H1 (cell line): ENCODE measurements at regions not wholly inside any gene's neighbourhood (a gene's known extent, or its start where the extent isn't known, plus 50 kb on each side); places are given as distances from the start of the nearest gene placed in this dataset.
A peak's percentile ranks its signal among the peaks of the same experiment; 100 is the strongest.

Experiments used
- CTCF ChIA-PET: fragments of 300-600 bp; sonication (Branson Sonifier 250); formaldehyde crosslinking; loops from one replicate; lab custom pipeline; 2021; ENCODE audit not compliant: partially characterized antibody; lab: Charles Lee
- POLR2A ChIA-PET: fragments of 300-600 bp; sonication (Branson Sonifier 250); formaldehyde crosslinking; loops from one replicate; lab custom pipeline; 2021; ENCODE audit warnings: inconsistent platforms; ENCODE audit not compliant: partially characterized antibody; lab: Charles Lee
- DNase-seq, 2 experiments: peaks; one replicate each; pipeline versions ENCODE4 v3.0.0 to v3.0.0-alpha.2; 2010 to 2022; ENCODE audit warnings: low spot score in 2 of 2, low read depth in 1 of 2, mixed read lengths in 1 of 2
- FAIRE-seq: peaks from 2 replicates; lab custom pipeline; 2011; peaks lifted over from hg19 to GRCh38; lab: Jason Lieb, UNC
- H2AFZ ChIP-seq: 2 replicates; pipeline ENCODE4 v1.8.1; 2012; ENCODE audit warnings: low read length, inconsistent platforms
- H2AK5ac ChIP-seq: 2 replicates; pipeline ENCODE4 v1.6.1; 2013; ENCODE audit warnings: low read depth, low read length
- H2BK120ac ChIP-seq: replicated peaks from 2 replicates; pipeline ENCODE3; 2013; ENCODE audit warnings: low read depth, low read length, inconsistent platforms
- H2BK12ac ChIP-seq: 2 replicates; pipeline ENCODE4 v1.6.1; 2013; ENCODE audit warnings: low read depth, low read length
- H2BK15ac ChIP-seq: 2 replicates; pipeline ENCODE4 v1.6.1; 2013; ENCODE audit warnings: low read length
- H2BK20ac ChIP-seq: 2 replicates; pipeline ENCODE4 v1.6.1; 2013; ENCODE audit warnings: low read length
- H2BK5ac ChIP-seq: 2 replicates; pipeline ENCODE4 v1.6.1; 2013; ENCODE audit warnings: low read depth, low read length
- H3K14ac ChIP-seq: 2 replicates; pipeline ENCODE4 v1.6.1; 2013; ENCODE audit warnings: inconsistent platforms; ENCODE audit not compliant: insufficient read length
- H3K18ac ChIP-seq: 2 replicates; pipeline ENCODE4 v1.6.1; 2013; ENCODE audit warnings: low read length; ENCODE audit errors: extremely low read depth
- H3K23ac ChIP-seq: 2 replicates; pipeline ENCODE4 v1.6.1; 2013; ENCODE audit warnings: inconsistent platforms; ENCODE audit not compliant: insufficient read length
- H3K23me2 ChIP-seq: 2 replicates; pipeline ENCODE4 v1.6.1; 2013; ENCODE audit warnings: low read depth, low read length
- H3K27ac ChIP-seq: 2 replicates; pipeline ENCODE4 v1.6.1; 2011; ENCODE audit warnings: low read depth, low read length, inconsistent platforms
- H3K27me3 ChIP-seq, 4 experiments: replicated peaks in 1 of 4; 1 replicate in 1 of 4; 2 replicates in 3 of 4; pipeline versions ENCODE4 v1.6.1 to v1.8.1; 2011 to 2013; ENCODE audit warnings: low read length in 3 of 4, mild to moderate bottlenecking in 3 of 4, inconsistent platforms in 2 of 4, mixed read lengths in 2 of 4, moderate library complexity in 1 of 4; ENCODE audit not compliant: control insufficient read depth in 3 of 4, insufficient read depth in 3 of 4; ENCODE audit errors: extremely low read depth in 1 of 4
- H3K36me3 ChIP-seq, 4 experiments: 2 replicates each; pipeline versions ENCODE4 v1.6.1 to v1.8.1; 2011 to 2013; ENCODE audit warnings: mild to moderate bottlenecking in 4 of 4, low read length in 3 of 4, moderate library complexity in 2 of 4, control low read depth in 1 of 4, inconsistent platforms in 1 of 4; ENCODE audit not compliant: insufficient read depth in 4 of 4, control insufficient read depth in 2 of 4
- H3K4ac ChIP-seq: replicated peaks from 2 replicates; pipeline ENCODE3; 2013; ENCODE audit warnings: low read length, low read depth, mixed read lengths, inconsistent platforms; ENCODE audit not compliant: insufficient read length
- H3K4me1 ChIP-seq, 4 experiments: replicated peaks in 1 of 4; 1 replicate in 1 of 4; 2 replicates in 3 of 4; pipeline versions ENCODE4 v1.6.1 to v1.8.1; 2011 to 2013; ENCODE audit warnings: low read length in 3 of 4, inconsistent platforms in 2 of 4, mixed read lengths in 1 of 4; ENCODE audit not compliant: insufficient read depth in 4 of 4, control insufficient read depth in 3 of 4
- H3K4me2 ChIP-seq, 2 experiments: 2 replicates each; pipeline versions ENCODE4 v1.6.1 to v1.8.1; 2011 to 2013; ENCODE audit warnings: low read depth in 2 of 2, low read length in 2 of 2, control low read depth in 1 of 2, inconsistent platforms in 1 of 2, mild to moderate bottlenecking in 1 of 2; ENCODE audit not compliant: insufficient read depth in 1 of 2
- H3K4me3 ChIP-seq, 4 experiments: fragments of 200-600, 300-600 bp in 1 of 4; sonication (generic), shearing (Covaris generic), sonication (Bioruptor Twin) in 1 of 4; 2 replicates each; pipeline versions ENCODE4 v1.5.1 to v1.8.1; 2011 to 2016; ENCODE audit warnings: low read length in 4 of 4, low read depth in 3 of 4, control low read depth in 2 of 4, inconsistent platforms in 2 of 4, mild to moderate bottlenecking in 2 of 4, mixed read lengths in 1 of 4, moderate library complexity in 1 of 4; ENCODE audit not compliant: insufficient read depth in 2 of 4; ENCODE audit errors: extremely low read depth in 1 of 4
- H3K56ac ChIP-seq: replicated peaks from 2 replicates; pipeline ENCODE3; 2013; ENCODE audit warnings: low read depth, mild to moderate bottlenecking, mixed read lengths, low read length, inconsistent platforms; ENCODE audit not compliant: insufficient read length
- H3K79me1 ChIP-seq: 2 replicates; pipeline ENCODE4 v1.6.1; 2013; ENCODE audit warnings: low read depth, low read length, control low read depth
- H3K79me2 ChIP-seq, 2 experiments: 2 replicates each; pipeline versions ENCODE4 v1.6.1 to v1.8.1; 2012 to 2013; ENCODE audit warnings: low read length in 2 of 2, mild to moderate bottlenecking in 2 of 2, inconsistent platforms in 1 of 2; ENCODE audit not compliant: insufficient read depth in 2 of 2, control insufficient read depth in 1 of 2
- H3K9ac ChIP-seq, 4 experiments: replicated peaks in 1 of 4; 1 replicate in 1 of 4; 2 replicates in 3 of 4; pipeline versions ENCODE4 v1.6.1 to v1.8.1; 2011 to 2013; ENCODE audit warnings: low read depth in 3 of 4, low read length in 3 of 4, control low read depth in 2 of 4, mild to moderate bottlenecking in 2 of 4, moderate library complexity in 2 of 4, inconsistent platforms in 1 of 4; ENCODE audit errors: extremely low read depth in 1 of 4
- H3K9me3 ChIP-seq, 2 experiments: 2 replicates each; pipeline versions ENCODE4 v1.6.1 to v1.8.1; 2012 to 2013; ENCODE audit warnings: mild to moderate bottlenecking in 2 of 2, moderate library complexity in 2 of 2, control low read depth in 1 of 2, inconsistent platforms in 1 of 2, low read depth in 1 of 2, low read length in 1 of 2, mixed read lengths in 1 of 2; ENCODE audit not compliant: insufficient read depth in 2 of 2
- H4K20me1 ChIP-seq, 2 experiments: replicated peaks in 1 of 2; 2 replicates each; pipeline versions ENCODE3 to v1.8.1; 2011 to 2013; ENCODE audit warnings: inconsistent platforms in 2 of 2, low read length in 2 of 2, mild to moderate bottlenecking in 1 of 2; ENCODE audit not compliant: insufficient read depth in 2 of 2, control insufficient read depth in 1 of 2
- H4K5ac ChIP-seq: 2 replicates; pipeline ENCODE4 v1.6.1; 2013; ENCODE audit warnings: low read length, low read depth, mixed read lengths, inconsistent platforms; ENCODE audit not compliant: insufficient read length
- H4K8ac ChIP-seq: 2 replicates; pipeline ENCODE4 v1.8.0; 2013; ENCODE audit warnings: mild to moderate bottlenecking, moderate library complexity, low read length, inconsistent platforms; ENCODE audit not compliant: insufficient read depth; ENCODE audit errors: extremely low read depth
- H4K91ac ChIP-seq: replicated peaks from 2 replicates; pipeline ENCODE3; 2013; ENCODE audit warnings: low read length, mixed read lengths, inconsistent platforms; ENCODE audit not compliant: insufficient read length
- ASH2L ChIP-seq: fragments of 200-600, 300-600 bp; sonication (generic); IDR thresholded peaks from one replicate; pipeline ENCODE4 v1.7.1; 2017; ENCODE audit warnings: low read length
- BACH1 ChIP-seq: IDR thresholded peaks from 2 replicates; pipeline ENCODE4 v1.6.1; 2012; ENCODE audit warnings: low read length, improper control_type of control experiment
- RBBP5 ChIP-seq: IDR thresholded peaks from 2 replicates; pipeline ENCODE4 v1.7.1; 2012; ENCODE audit warnings: low read depth, mild to moderate bottlenecking, inconsistent platforms, low read length, moderate library complexity, borderline replicate concordance
- SP1 ChIP-seq: IDR thresholded peaks from 2 replicates; pipeline ENCODE4 v1.6.1; 2011; ENCODE audit warnings: low read depth, low read length
- WGBS, 2 experiments: shearing (Covaris generic) in 1 of 2; methylation state at CpG; one replicate each; pipeline versions ENCODE4 v1.1.6 to v1.1.7; 2013 to 2015; ENCODE audit warnings: low lambda C conversion rate in 2 of 2, mixed read lengths in 2 of 2, inconsistent platforms in 1 of 2, low coverage in 1 of 2, missing lambda C conversion rate in 1 of 2; ENCODE audit not compliant: insufficient replicate concordance in 2 of 2, insufficient coverage in 1 of 2, insufficient read length in 1 of 2; ENCODE audit errors: extremely low coverage in 1 of 2, missing lambda C conversion rate in 1 of 2; 5-methylcytosine and 5-hydroxymethylcytosine counted together

GRCh38 chr15:67914537-67915460 is 75.0 kb upstream of the RNU6-1 start:
- Histone ChIP-seq H3K9ac (no peak overlapping the region), H2AFZ (peak overlapping the region; percentile 96; the same call in 1 of the 2 replicates), H2BK12ac (peak overlapping the region; percentile 12; the same call in 1 of the 2 replicates), H3K4ac (no peak overlapping the region), H3K4me3 (peak overlapping the region in 1 of 4 experiments; percentile 12; a peak in 1 of 8 replicates), H4K8ac (no peak overlapping the region), H2BK20ac (0 out of 2 replicates have a peak overlapping the region, but pooled peaks have one; percentile 24), H3K27me3 (peaks cover 0 to 1% (median 0%) of the 10 kb centered on the region in 4 experiments; a peak in 1 of 7 replicates), H2BK120ac (no peak overlapping the region), H3K18ac (no peak overlapping the region), H2AK5ac (no peak overlapping the region), H3K9me3 (peaks cover 7 to 10% of the 10 kb centered on the region in 2 experiments), H3K23me2 (no peaks in the 10 kb centered on the region), H3K4me1 (peaks cover 3 to 17% (median 12%) of the 10 kb centered on the region in 4 experiments), H3K79me2 (no peaks in the 10 kb centered on the region), H3K79me1 (no peaks in the 10 kb centered on the region), H3K4me2 (peak overlapping the region; percentile 37 to 40; a peak in 3 of 4 replicates), H2BK15ac (no peak overlapping the region), H2BK5ac (no peak overlapping the region), H3K36me3 (peaks cover 0 to 6% (median 0%) of the 10 kb centered on the region in 4 experiments; a peak in 2 of 8 replicates), H4K91ac (no peak overlapping the region), H3K14ac (no peak overlapping the region), H3K23ac (no peak overlapping the region), H3K27ac (no peak overlapping the region), H4K5ac (no peak overlapping the region), H4K20me1 (no peaks in the 10 kb centered on the region), H3K56ac (no peak overlapping the region)
- WGBS, 2 experiments, result 71% methylated on average over 6 of the region's 6 CpGs; no CpG with 5 or more reads in 1 of the 2 experiments
- POLR2A ChIA-PET, result interaction anchor here (0.7 to 1.6 kb wide), 4 partner anchors 10 to 1176 kb away, joined by 3 to 5 read pairs (median 3); partner anchors contain the start of gene PIAS1
- CTCF ChIA-PET, result interaction anchor here (1.1 to 2.0 kb wide), 7 partner anchors 9 to 240 kb away, joined by 3 to 7 read pairs (median 4); no protein-coding TSS in a partner anchor
- peak in 1 of 2 experiments; percentile 47 for DNase-seq
- no peak for FAIRE-seq
- TF ChIP-seq ASH2L (peak; percentile 52), SP1 (0 out of 2 replicates have a peak, but pooled peaks have one; percentile 13), BACH1 (no peak), RBBP5 (0 out of 2 replicates have a peak, but pooled peaks have one; percentile 37)
